Gastrocnemius medialis (tissue), 4 donors: ENCODE measurements at regions not wholly inside any gene's neighbourhood (a gene's known extent, or its start where the extent isn't known, plus 50 kb on each side); places are given as distances from the start of the nearest gene placed in this dataset.
A peak's percentile ranks its signal among the peaks of the same experiment; 100 is the strongest.

Source experiments
- ATAC-seq, 2 donors: fragments of 150-250 bp; one replicate each; pipeline ENCODE4 v1.9.1; 2016
- DNase-seq, 2 donors: peaks; one replicate each; pipeline ENCODE4 v3.0.0-alpha.2; 2019
- H3K27ac ChIP-seq, 4 donors: fragments of 200-600 bp; sonication (generic); 1 replicate in 1 of 4; 2 replicates in 3 of 4; pipeline ENCODE4 v1.5.1; 2016 to 2018; ENCODE audit warnings: mild to moderate bottlenecking in 2 of 4, moderate library complexity in 1 of 4
- H3K27me3 ChIP-seq, 3 donors: fragments of 200-600 bp; sonication (generic) in 2 of 3; 1 replicate in 1 of 3; 2 replicates in 2 of 3; pipeline versions ENCODE4 v1.5.1 to v1.6.0; 2016 to 2019; ENCODE audit warnings: mild to moderate bottlenecking in 1 of 3, moderate library complexity in 1 of 3
- H3K36me3 ChIP-seq, 2 donors: fragments of 200-600 bp; sonication (generic) in 1 of 2; one replicate each; pipeline ENCODE4 v1.5.1; 2017 to 2018
- H3K4me1 ChIP-seq, 2 donors: fragments of 200-600 bp; sonication (generic) in 1 of 2; one replicate each; pipeline ENCODE4 v1.5.1; 2016 to 2017; ENCODE audit warnings: mild to moderate bottlenecking in 2 of 2
- H3K4me3 ChIP-seq, 4 donors: fragments of 200-600 bp; sonication (generic) in 3 of 4; 1 replicate in 1 of 4; 2 replicates in 3 of 4; pipeline ENCODE4 v1.5.1; 2016 to 2019; ENCODE audit warnings: mild to moderate bottlenecking in 2 of 4
- H3K9me3 ChIP-seq, 3 donors: fragments of 200-600 bp; sonication (generic) in 2 of 3; 1 replicate in 1 of 3; 2 replicates in 2 of 3; pipeline ENCODE4 v1.5.1; 2016 to 2019
- CTCF ChIP-seq, 5 experiments: fragments of 450-650 bp in 3 of 5; fragments of 200-600 bp in 2 of 5; sonication (generic) in 2 of 5; IDR thresholded peaks in 4 of 5; conservative IDR thresholded peaks in 1 of 5; 1 replicate in 4 of 5; 2 replicates in 1 of 5; pipeline ENCODE4 v1.5.1; 2016 to 2019; ENCODE audit warnings: antibody characterized with exemption in 5 of 5, mild to moderate bottlenecking in 3 of 5, moderate library complexity in 3 of 5
- POLR2A ChIP-seq, 2 donors: fragments of 450-650 bp; IDR thresholded peaks; one replicate each; pipeline ENCODE4 v1.6.1; 2017; ENCODE audit warnings: antibody characterized with exemption in 2 of 2, mild to moderate bottlenecking in 2 of 2, moderate library complexity in 2 of 2
- in situ Hi-C, 4 donors: fragments of 200-750 bp; cut with MboI; loops; one replicate each; pipeline versions ENCODE4 v1.15.0 to v1.8.0; 2017; ENCODE audit warnings: low sequenced_read_pairs in 4 of 4
- intact Hi-C: fragments of 100-400 bp; cut with DNase I; formaldehyde crosslinking; loops from one replicate; pipeline ENCODE4 v1.15.1; 2023; ENCODE audit warnings: low total_unique reads

DNA sequence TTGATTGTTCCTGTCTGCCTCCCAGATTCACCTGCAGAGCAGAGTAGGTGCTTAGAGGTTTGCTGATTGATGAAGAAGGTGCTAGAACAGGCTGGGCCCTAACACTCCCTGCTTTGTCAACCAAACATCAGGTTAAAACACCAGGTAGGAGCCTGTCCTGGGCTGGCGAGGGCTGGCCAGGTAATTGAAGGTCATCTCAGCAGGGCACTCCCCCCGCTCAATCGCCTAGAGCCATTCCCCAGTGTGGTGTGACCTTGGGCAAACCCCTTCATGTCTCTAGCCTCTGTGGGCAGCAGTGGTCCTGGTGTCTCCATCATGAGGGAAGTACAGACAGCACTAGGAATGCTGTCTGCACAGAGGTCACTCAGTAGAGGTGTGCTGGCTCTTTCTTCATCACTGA lies 88.3 kb downstream of the KLF15 start:
- Histone ChIP-seq H3K27ac (peak overlapping the region; percentile 86 to 92 (median 90)), H3K27me3 (no peaks in the 10 kb centered on the region), H3K4me3 (no peak overlapping the region), H3K36me3 (no peaks in the 10 kb centered on the region), H3K4me1 (peaks cover 44 to 51% of the 10 kb centered on the region in 2 donors), H3K9me3 (no peaks in the 10 kb centered on the region)
- intact Hi-C loops, result loop anchor here (10.0 kb wide), 1 partner anchor 644 kb away; no protein-coding TSS in a partner anchor
- no peak for ATAC-seq
- no peak for DNase-seq
- in situ Hi-C loops, result no loop called here
- no peak for TF ChIP-seq POLR2A (IDR thresholded peaks at IDR 0.05)
- no peak for TF ChIP-seq CTCF (IDR thresholded peaks at IDR 0.05 in 4 of 5, conservative IDR thresholded peaks at IDR 0.05 in 1 of 5)

DNA sequence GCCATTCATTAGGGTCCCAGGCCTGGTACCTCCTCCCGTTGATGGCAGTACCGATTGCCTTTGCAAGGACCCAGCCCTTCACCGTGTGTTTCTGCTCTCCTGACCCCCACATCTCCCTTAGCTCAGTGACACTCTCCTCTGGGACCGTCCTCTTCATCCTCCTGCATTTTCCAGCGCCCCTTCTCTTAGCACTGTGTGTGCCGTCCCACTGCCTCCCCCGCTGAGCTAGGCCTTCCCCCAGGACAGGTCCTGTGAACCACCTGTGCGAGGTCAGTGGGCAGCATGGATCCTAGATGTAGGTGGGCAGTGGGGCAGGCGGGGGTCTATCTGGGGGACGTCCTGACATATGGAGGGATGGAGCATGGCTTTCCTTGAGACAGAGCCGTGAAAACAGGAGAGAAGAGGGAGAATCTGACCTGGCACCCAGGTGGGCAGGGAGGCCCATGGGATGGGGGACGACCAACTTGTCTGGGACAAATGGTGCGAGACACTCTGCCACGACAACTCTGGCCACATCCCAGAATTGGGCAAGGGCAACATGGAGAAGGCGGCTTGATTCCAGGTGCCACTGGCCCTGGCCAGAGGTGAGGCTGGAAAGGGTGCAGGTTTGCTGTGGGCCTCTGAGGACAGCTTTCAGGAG lies 87.7 kb upstream of the ALDH1L1 start:
- Histone ChIP-seq H3K4me1 (peaks cover 44 to 51% of the 10 kb centered on the region in 2 donors), H3K36me3 (no peaks in the 10 kb centered on the region), H3K9me3 (no peaks in the 10 kb centered on the region), H3K27me3 (no peaks in the 10 kb centered on the region), H3K4me3 (peak overlapping the region in 3 of 4 donors; percentile 39 to 53 (median 53)), H3K27ac (peak overlapping the region; percentile 86 to 92 (median 90))
- TF ChIP-seq CTCF (IDR thresholded peaks at IDR 0.05 in 4 of 5, conservative IDR thresholded peaks at IDR 0.05 in 1 of 5), result no peak
- no peak for TF ChIP-seq POLR2A (IDR thresholded peaks at IDR 0.05)
- in situ Hi-C loops (no loop called here), intact Hi-C loops (loop anchor here (1.0 to 10.0 kb wide), 2 partner anchors 88 to 643 kb away; no protein-coding TSS in a partner anchor)
- ATAC-seq (no peak), DNase-seq (peak in 1 of 2 donors; percentile 40)

DNA sequence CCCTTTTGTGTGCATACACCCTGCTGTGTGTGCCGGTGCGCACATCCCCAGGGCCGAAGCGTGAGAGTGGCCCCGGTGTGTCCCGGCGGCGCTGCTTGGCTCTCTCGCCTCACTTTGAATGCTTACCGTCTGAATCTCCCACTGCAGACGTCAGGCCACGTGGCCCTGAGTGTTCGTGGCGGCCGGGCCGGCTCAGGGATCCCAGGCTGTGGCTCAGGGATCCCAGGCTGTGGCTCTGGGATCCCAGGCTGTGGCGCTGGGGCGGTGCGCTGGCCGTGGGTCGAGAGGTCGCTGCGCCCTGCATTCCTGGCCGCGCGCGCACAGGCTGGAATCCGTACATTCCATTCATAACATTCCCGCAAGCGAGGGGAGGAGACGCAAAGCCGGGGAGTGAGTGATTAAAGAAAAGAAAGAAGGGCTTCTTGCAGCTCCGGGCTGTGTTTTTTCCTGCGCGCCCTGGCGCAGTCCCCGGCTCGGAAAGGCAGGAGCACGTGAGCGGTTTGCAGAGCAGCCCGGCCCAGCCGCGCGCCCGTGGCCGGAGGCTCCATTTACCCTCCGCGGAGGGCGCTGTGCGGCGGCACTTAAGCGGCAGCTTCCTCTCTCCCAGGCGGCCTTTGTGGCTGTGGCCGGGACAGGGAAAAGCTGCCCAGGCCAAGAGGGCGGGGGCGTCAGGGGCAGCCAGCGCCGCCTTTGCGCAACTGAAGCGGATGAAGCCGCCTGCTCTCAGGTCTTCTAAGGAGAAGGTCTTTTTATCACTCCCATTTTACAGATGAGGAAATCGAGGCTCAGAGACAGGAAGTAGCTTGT lies 87.0 kb upstream of the ALDH1L1 start:
- Histone ChIP-seq H3K27ac (peak overlapping the region; percentile 86 to 92 (median 90)), H3K36me3 (no peaks in the 10 kb centered on the region), H3K4me3 (peak overlapping the region; percentile 11 to 53 (median 46)), H3K27me3 (no peaks in the 10 kb centered on the region), H3K4me1 (peaks cover 44 to 51% of the 10 kb centered on the region in 2 donors), H3K9me3 (no peaks in the 10 kb centered on the region)
- intact Hi-C loops, result loop anchor here (1.0 to 10.0 kb wide), 2 partner anchors 89 to 643 kb away; no protein-coding TSS in a partner anchor
- peak; percentile 55 to 63 for ATAC-seq
- DNase-seq, result peak; percentile 61 to 83
- in situ Hi-C loops, result no loop called here
- TF ChIP-seq POLR2A (IDR thresholded peaks at IDR 0.05) (peak; percentile 48 to 72), CTCF (IDR thresholded peaks at IDR 0.05 in 4 of 5, conservative IDR thresholded peaks at IDR 0.05 in 1 of 5) (peak in 2 of 5 experiments; percentile 36 to 40)

GRCh38 chr3:126266850-126267168 lies 86.4 kb upstream of the ALDH1L1 start:
- in situ Hi-C loops (no loop called here), intact Hi-C loops (loop anchor here (1.0 to 10.0 kb wide), 2 partner anchors 89 to 642 kb away; no protein-coding TSS in a partner anchor)
- no peaks in the 10 kb centered on the region for H3K36me3 ChIP-seq
- no peaks in the 10 kb centered on the region for H3K9me3 ChIP-seq
- ATAC-seq, result peak; percentile 14 to 17
- TF ChIP-seq CTCF (IDR thresholded peaks at IDR 0.05 in 4 of 5, conservative IDR thresholded peaks at IDR 0.05 in 1 of 5) (no peak), POLR2A (IDR thresholded peaks at IDR 0.05) (no peak)
- no peaks in the 10 kb centered on the region for H3K27me3 ChIP-seq
- peaks cover 44 to 51% of the 10 kb centered on the region in 2 donors for H3K4me1 ChIP-seq
- H3K27ac ChIP-seq, result peak overlapping the region; percentile 86 to 92 (median 90)
- no peak for DNase-seq
- peak overlapping the region; percentile 11 to 53 (median 46) for H3K4me3 ChIP-seq
